GM23338 (cell line): ENCODE measurements at regions not wholly inside any gene's neighbourhood (a gene's known extent, or its start where the extent isn't known, plus 50 kb on each side); places are given as distances from the start of the nearest gene placed in this dataset.

Source experiments
- ATAC-seq: fragments of 200-7000 bp; cut with Tn5 transposase; 3 replicates; pipeline ENCODE4 v1.9.1; 2020
- DNase-seq: peaks from one replicate; pipeline ENCODE4 v3.0.0-alpha.2; 2015; ENCODE audit warnings: low spot score
- H2AFZ ChIP-seq: fragments of 200-600 bp; sonication (generic); 2 replicates; pipeline ENCODE4 v1.8.0; 2016; ENCODE audit warnings: antibody characterized with exemption, mild to moderate bottlenecking, moderate library complexity
- H3F3A ChIP-seq: fragments of 200-600 bp; sonication (generic); replicated peaks from 2 replicates; pipeline ENCODE4 v1.8.0; 2017; ENCODE audit warnings: antibody characterized with exemption, mixed run types, low read depth
- H3K27ac ChIP-seq: fragments of 200-600 bp; sonication (generic); 2 replicates; pipeline ENCODE4 v1.6.1; 2016; ENCODE audit warnings: low read depth
- H3K27me3 ChIP-seq: fragments of 200-600 bp; sonication (generic); 2 replicates; pipeline ENCODE4 v1.8.0; 2016; ENCODE audit warnings: mild to moderate bottlenecking, mixed run types, moderate library complexity; ENCODE audit not compliant: insufficient read depth
- H3K36me3 ChIP-seq: fragments of 200-600 bp; sonication (generic); 2 replicates; pipeline ENCODE4 v1.8.0; 2016; ENCODE audit warnings: mild to moderate bottlenecking; ENCODE audit not compliant: insufficient read depth
- H3K4me1 ChIP-seq: fragments of 200-600 bp; sonication (generic); 2 replicates; pipeline ENCODE4 v1.8.0; 2016; ENCODE audit warnings: mild to moderate bottlenecking, moderate library complexity; ENCODE audit not compliant: insufficient read depth
- H3K4me2 ChIP-seq: fragments of 200-600 bp; sonication (generic); 2 replicates; pipeline ENCODE4 v1.7.1; 2017; ENCODE audit warnings: mixed run types
- H3K4me3 ChIP-seq: fragments of 200-600 bp; sonication (generic); 2 replicates; pipeline ENCODE4 v1.6.1; 2016; ENCODE audit warnings: mixed run types
- H3K79me2 ChIP-seq: fragments of 200-600 bp; sonication (generic); replicated peaks from 2 replicates; pipeline ENCODE4 v1.8.0; 2017; ENCODE audit warnings: mild to moderate bottlenecking; ENCODE audit not compliant: insufficient read depth
- H3K9me2 ChIP-seq: fragments of 200-600 bp; sonication (generic); 2 replicates; pipeline ENCODE4 v1.8.0; 2017; ENCODE audit not compliant: insufficient read depth
- H4K20me1 ChIP-seq: fragments of 200-600 bp; sonication (generic); replicated peaks from 2 replicates; pipeline ENCODE4 v1.8.0; 2017; ENCODE audit warnings: mild to moderate bottlenecking; ENCODE audit not compliant: insufficient read depth
- H3K27ac Mint-ChIP-seq: 2 replicates; pipeline ENCODE4 v1.8.0; 2020; ENCODE audit warnings: inconsistent platforms, mild to moderate bottlenecking, moderate library complexity, mixed read lengths
- H3K27me3 Mint-ChIP-seq: 3 replicates; pipeline ENCODE4 v1.8.0; 2022; ENCODE audit warnings: low read depth, mild to moderate bottlenecking, moderate library complexity, mixed read lengths, inconsistent platforms; ENCODE audit not compliant: insufficient read depth, poor library complexity
- H3K36me3 Mint-ChIP-seq: 3 replicates; pipeline ENCODE4 v1.8.0; 2021; ENCODE audit warnings: low read depth, mild to moderate bottlenecking, inconsistent platforms, moderate library complexity, mixed read lengths
- H3K4me1 Mint-ChIP-seq: 3 replicates; pipeline ENCODE4 v1.8.0; 2020; ENCODE audit warnings: mild to moderate bottlenecking, inconsistent platforms, mixed read lengths
- H3K4me3 Mint-ChIP-seq: 3 replicates; pipeline ENCODE4 v1.8.0; 2021; ENCODE audit warnings: moderate library complexity, mild to moderate bottlenecking, inconsistent platforms, mixed read lengths
- H3K9me3 Mint-ChIP-seq: 3 replicates; pipeline ENCODE4 v1.8.0; 2020; ENCODE audit warnings: moderate library complexity, mild to moderate bottlenecking, inconsistent platforms, mixed read lengths
- CREB1 ChIP-seq: fragments of 250-450 bp; sonication (Bioruptor Pico); IDR thresholded peaks from 2 replicates; pipeline ENCODE4 v1.5.0; 2020; ENCODE audit warnings: low read depth, mild to moderate bottlenecking, moderate library complexity
- EZH2 ChIP-seq: fragments of 200-600 bp; sonication (generic); IDR thresholded peaks from one replicate; pipeline ENCODE4 v1.8.0; 2017; ENCODE audit warnings: antibody characterized with exemption, mild to moderate bottlenecking, low read depth; ENCODE audit not compliant: unreplicated experiment
- EZH2phosphoT487 ChIP-seq: fragments of 200-600 bp; sonication (generic); IDR thresholded peaks from one replicate; pipeline ENCODE4 v1.8.1; 2018; ENCODE audit warnings: antibody characterized with exemption; ENCODE audit not compliant: unreplicated experiment
- JUNB ChIP-seq: IDR thresholded peaks from one replicate; pipeline ENCODE4 v1.6.1; 2016; ENCODE audit warnings: antibody characterized with exemption; ENCODE audit not compliant: unreplicated experiment
- NANOG ChIP-seq: IDR thresholded peaks from 2 replicates; pipeline ENCODE4 v1.6.1; 2016; ENCODE audit warnings: antibody characterized with exemption, borderline replicate concordance
- POLR2AphosphoS5 ChIP-seq: IDR thresholded peaks from 2 replicates; pipeline ENCODE4 v1.6.1; 2016; ENCODE audit warnings: antibody characterized with exemption, low read depth
- STAT1 ChIP-seq: IDR thresholded peaks from one replicate; pipeline ENCODE4 v1.6.1; 2016; ENCODE audit warnings: antibody characterized with exemption; ENCODE audit not compliant: unreplicated experiment
- ZNF114 ChIP-seq: fragments of 250-450 bp; sonication (Bioruptor Pico); IDR thresholded peaks from 2 replicates; pipeline ENCODE4 v1.5.0; 2020; ENCODE audit warnings: mild to moderate bottlenecking, moderate library complexity
- ZNF331 ChIP-seq: fragments of 250-450 bp; sonication (Bioruptor Pico); IDR thresholded peaks from 2 replicates; pipeline ENCODE4 v1.5.0; 2020; ENCODE audit warnings: low read depth, mild to moderate bottlenecking, moderate library complexity
- TF ChIP-seq, protein P1 (sequence below): IDR thresholded peaks from 2 replicates; pipeline ENCODE4 v1.6.1; 2016; ENCODE audit warnings: antibody characterized with exemption
- TF ChIP-seq, protein P2 (sequence below), 2 experiments: fragments of 200-600 bp in 1 of 2; sonication (generic) in 1 of 2; conservative IDR thresholded peaks; 2 replicates each; pipeline versions ENCODE4 v1.5.1 to v1.6.1; 2016 to 2017; ENCODE audit warnings: antibody characterized with exemption in 2 of 2, low read depth in 2 of 2, mild to moderate bottlenecking in 2 of 2, moderate library complexity in 1 of 2
- TF ChIP-seq, protein P3 (sequence below): fragments of 250-450 bp; sonication (Bioruptor Pico); IDR thresholded peaks from 2 replicates; pipeline ENCODE4 v1.5.0; 2020; ENCODE audit warnings: mild to moderate bottlenecking, moderate library complexity
- TF ChIP-seq, protein P4 (sequence below): IDR thresholded peaks from one replicate; pipeline ENCODE4 v1.6.1; 2018; ENCODE audit warnings: antibody characterized with exemption; ENCODE audit not compliant: unreplicated experiment

DNA sequence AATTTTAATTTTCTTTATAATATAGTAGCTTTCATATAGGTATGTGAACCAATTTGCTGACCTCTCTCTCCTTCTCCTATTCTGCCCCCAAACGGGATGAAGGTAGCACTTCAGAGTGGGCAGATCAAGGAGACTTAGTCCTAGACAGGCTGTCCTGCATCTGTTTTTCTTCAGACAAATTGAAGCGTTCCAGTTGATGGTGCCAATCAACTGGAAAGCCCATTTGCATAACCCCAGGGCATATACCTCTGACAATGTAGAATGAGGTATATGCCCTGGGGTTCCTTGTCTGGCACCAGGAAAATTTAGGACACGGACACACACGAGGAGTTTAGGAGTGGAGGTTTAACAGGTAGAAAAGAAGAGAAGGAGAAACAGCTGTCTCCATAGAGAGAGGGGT lies 502.9 kb downstream of the HTR7 start:
- ATAC-seq (no peak), DNase-seq (no peak)
- H3K4me3 Mint-ChIP-seq: no peak overlapping the region
- H3K4me2 ChIP-seq: no peak overlapping the region
- no peak overlapping the region for H3K4me3 ChIP-seq
- H3K27me3 ChIP-seq: no peaks in the 10 kb centered on the region
- H3K79me2 ChIP-seq: no peaks in the 10 kb centered on the region
- H3K36me3 Mint-ChIP-seq: no peaks in the 10 kb centered on the region
- H3K9me2 ChIP-seq: peaks cover 8% of the 10 kb centered on the region; the same call in 1 of the 2 replicates
- no peak overlapping the region for H2AFZ ChIP-seq
- no peak overlapping the region for H3K27ac ChIP-seq
- H3K9me3 Mint-ChIP-seq: no peaks in the 10 kb centered on the region
- no peak for TF ChIP-seq STAT1
- TF ChIP-seq, protein P1, sequence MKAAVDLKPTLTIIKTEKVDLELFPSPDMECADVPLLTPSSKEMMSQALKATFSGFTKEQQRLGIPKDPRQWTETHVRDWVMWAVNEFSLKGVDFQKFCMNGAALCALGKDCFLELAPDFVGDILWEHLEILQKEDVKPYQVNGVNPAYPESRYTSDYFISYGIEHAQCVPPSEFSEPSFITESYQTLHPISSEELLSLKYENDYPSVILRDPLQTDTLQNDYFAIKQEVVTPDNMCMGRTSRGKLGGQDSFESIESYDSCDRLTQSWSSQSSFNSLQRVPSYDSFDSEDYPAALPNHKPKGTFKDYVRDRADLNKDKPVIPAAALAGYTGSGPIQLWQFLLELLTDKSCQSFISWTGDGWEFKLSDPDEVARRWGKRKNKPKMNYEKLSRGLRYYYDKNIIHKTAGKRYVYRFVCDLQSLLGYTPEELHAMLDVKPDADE: no peak
- TF ChIP-seq, protein P2, sequence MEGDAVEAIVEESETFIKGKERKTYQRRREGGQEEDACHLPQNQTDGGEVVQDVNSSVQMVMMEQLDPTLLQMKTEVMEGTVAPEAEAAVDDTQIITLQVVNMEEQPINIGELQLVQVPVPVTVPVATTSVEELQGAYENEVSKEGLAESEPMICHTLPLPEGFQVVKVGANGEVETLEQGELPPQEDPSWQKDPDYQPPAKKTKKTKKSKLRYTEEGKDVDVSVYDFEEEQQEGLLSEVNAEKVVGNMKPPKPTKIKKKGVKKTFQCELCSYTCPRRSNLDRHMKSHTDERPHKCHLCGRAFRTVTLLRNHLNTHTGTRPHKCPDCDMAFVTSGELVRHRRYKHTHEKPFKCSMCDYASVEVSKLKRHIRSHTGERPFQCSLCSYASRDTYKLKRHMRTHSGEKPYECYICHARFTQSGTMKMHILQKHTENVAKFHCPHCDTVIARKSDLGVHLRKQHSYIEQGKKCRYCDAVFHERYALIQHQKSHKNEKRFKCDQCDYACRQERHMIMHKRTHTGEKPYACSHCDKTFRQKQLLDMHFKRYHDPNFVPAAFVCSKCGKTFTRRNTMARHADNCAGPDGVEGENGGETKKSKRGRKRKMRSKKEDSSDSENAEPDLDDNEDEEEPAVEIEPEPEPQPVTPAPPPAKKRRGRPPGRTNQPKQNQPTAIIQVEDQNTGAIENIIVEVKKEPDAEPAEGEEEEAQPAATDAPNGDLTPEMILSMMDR (conservative IDR thresholded peaks at IDR 0.05; ENCODE audit: low read depth in 2 of 2): no peak
- TF ChIP-seq JUNB: no peak
- TF ChIP-seq CREB1 (CRISPR knock-in tag): no peak
- no peak for TF ChIP-seq NANOG
- no peak for TF ChIP-seq EZH2
- TF ChIP-seq POLR2AphosphoS5: no peak
- no peak for TF ChIP-seq ZNF331 (CRISPR knock-in tag)
- no peak for TF ChIP-seq EZH2phosphoT487
- TF ChIP-seq, protein P3, sequence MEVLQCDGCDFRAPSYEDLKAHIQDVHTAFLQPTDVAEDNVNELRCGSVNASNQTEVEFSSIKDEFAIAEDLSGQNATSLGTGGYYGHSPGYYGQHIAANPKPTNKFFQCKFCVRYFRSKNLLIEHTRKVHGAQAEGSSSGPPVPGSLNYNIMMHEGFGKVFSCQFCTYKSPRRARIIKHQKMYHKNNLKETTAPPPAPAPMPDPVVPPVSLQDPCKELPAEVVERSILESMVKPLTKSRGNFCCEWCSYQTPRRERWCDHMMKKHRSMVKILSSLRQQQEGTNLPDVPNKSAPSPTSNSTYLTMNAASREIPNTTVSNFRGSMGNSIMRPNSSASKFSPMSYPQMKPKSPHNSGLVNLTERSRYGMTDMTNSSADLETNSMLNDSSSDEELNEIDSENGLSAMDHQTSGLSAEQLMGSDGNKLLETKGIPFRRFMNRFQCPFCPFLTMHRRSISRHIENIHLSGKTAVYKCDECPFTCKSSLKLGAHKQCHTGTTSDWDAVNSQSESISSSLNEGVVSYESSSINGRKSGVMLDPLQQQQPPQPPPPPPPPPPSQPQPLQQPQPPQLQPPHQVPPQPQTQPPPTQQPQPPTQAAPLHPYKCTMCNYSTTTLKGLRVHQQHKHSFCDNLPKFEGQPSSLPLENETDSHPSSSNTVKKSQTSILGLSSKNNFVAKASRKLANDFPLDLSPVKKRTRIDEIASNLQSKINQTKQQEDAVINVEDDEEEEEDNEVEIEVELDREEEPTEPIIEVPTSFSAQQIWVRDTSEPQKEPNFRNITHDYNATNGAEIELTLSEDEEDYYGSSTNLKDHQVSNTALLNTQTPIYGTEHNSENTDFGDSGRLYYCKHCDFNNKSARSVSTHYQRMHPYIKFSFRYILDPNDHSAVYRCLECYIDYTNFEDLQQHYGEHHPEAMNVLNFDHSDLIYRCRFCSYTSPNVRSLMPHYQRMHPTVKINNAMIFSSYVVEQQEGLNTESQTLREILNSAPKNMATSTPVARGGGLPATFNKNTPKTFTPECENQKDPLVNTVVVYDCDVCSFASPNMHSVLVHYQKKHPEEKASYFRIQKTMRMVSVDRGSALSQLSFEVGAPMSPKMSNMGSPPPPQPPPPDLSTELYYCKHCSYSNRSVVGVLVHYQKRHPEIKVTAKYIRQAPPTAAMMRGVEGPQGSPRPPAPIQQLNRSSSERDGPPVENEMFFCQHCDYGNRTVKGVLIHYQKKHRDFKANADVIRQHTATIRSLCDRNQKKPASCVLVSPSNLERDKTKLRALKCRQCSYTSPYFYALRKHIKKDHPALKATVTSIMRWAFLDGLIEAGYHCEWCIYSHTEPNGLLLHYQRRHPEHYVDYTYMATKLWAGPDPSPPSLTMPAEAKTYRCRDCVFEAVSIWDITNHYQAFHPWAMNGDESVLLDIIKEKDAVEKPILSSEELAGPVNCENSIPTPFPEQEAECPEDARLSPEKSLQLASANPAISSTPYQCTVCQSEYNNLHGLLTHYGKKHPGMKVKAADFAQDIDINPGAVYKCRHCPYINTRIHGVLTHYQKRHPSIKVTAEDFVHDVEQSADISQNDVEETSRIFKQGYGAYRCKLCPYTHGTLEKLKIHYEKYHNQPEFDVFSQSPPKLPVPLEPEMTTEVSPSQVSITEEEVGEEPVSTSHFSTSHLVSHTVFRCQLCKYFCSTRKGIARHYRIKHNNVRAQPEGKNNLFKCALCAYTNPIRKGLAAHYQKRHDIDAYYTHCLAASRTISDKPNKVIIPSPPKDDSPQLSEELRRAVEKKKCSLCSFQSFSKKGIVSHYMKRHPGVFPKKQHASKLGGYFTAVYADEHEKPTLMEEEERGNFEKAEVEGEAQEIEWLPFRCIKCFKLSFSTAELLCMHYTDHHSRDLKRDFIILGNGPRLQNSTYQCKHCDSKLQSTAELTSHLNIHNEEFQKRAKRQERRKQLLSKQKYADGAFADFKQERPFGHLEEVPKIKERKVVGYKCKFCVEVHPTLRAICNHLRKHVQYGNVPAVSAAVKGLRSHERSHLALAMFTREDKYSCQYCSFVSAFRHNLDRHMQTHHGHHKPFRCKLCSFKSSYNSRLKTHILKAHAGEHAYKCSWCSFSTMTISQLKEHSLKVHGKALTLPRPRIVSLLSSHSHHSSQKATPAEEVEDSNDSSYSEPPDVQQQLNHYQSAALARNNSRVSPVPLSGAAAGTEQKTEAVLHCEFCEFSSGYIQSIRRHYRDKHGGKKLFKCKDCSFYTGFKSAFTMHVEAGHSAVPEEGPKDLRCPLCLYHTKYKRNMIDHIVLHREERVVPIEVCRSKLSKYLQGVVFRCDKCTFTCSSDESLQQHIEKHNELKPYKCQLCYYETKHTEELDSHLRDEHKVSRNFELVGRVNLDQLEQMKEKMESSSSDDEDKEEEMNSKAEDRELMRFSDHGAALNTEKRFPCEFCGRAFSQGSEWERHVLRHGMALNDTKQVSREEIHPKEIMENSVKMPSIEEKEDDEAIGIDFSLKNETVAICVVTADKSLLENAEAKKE: no peak
- TF ChIP-seq, protein P4, sequence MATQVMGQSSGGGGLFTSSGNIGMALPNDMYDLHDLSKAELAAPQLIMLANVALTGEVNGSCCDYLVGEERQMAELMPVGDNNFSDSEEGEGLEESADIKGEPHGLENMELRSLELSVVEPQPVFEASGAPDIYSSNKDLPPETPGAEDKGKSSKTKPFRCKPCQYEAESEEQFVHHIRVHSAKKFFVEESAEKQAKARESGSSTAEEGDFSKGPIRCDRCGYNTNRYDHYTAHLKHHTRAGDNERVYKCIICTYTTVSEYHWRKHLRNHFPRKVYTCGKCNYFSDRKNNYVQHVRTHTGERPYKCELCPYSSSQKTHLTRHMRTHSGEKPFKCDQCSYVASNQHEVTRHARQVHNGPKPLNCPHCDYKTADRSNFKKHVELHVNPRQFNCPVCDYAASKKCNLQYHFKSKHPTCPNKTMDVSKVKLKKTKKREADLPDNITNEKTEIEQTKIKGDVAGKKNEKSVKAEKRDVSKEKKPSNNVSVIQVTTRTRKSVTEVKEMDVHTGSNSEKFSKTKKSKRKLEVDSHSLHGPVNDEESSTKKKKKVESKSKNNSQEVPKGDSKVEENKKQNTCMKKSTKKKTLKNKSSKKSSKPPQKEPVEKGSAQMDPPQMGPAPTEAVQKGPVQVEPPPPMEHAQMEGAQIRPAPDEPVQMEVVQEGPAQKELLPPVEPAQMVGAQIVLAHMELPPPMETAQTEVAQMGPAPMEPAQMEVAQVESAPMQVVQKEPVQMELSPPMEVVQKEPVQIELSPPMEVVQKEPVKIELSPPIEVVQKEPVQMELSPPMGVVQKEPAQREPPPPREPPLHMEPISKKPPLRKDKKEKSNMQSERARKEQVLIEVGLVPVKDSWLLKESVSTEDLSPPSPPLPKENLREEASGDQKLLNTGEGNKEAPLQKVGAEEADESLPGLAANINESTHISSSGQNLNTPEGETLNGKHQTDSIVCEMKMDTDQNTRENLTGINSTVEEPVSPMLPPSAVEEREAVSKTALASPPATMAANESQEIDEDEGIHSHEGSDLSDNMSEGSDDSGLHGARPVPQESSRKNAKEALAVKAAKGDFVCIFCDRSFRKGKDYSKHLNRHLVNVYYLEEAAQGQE: no peak
- no peak for TF ChIP-seq ZNF114 (CRISPR knock-in tag)
- no peaks in the 10 kb centered on the region; the same call in 2 of the 3 replicates for H3K4me1 Mint-ChIP-seq
- no peaks in the 10 kb centered on the region for H3K36me3 ChIP-seq
- H3K27ac Mint-ChIP-seq: no peak overlapping the region
- no peaks in the 10 kb centered on the region for H3F3A ChIP-seq
- H3K27me3 Mint-ChIP-seq: no peaks in the 10 kb centered on the region
- H4K20me1 ChIP-seq: no peaks in the 10 kb centered on the region
- no peaks in the 10 kb centered on the region for H3K4me1 ChIP-seq
